Fibroblast of lung (primary cell): ENCODE measurements at regions not wholly inside any gene's neighbourhood (a gene's known extent, or its start where the extent isn't known, plus 50 kb on each side); places are given as distances from the start of the nearest gene placed in this dataset.
A peak's percentile ranks its signal among the peaks of the same experiment; 100 is the strongest.

Experiments used
- DNase-seq, 2 donors: peaks; one replicate each; pipeline versions ENCODE4 v3.0.0 to v3.0.0-alpha.2; 2010; ENCODE audit warnings: low read depth in 2 of 2
- H2AFZ ChIP-seq: 2 replicates; pipeline ENCODE4 v1.5.1; 2012; ENCODE audit warnings: low read length, control low read depth, inconsistent platforms
- H3K27ac ChIP-seq: 2 replicates; pipeline ENCODE4 v1.5.1; 2011; ENCODE audit warnings: low read length, control low read depth; ENCODE audit not compliant: insufficient read depth
- H3K27me3 ChIP-seq: 2 replicates; pipeline ENCODE4 v1.5.1; 2011; ENCODE audit warnings: mild to moderate bottlenecking, low read length; ENCODE audit not compliant: control insufficient read depth, insufficient read depth
- H3K36me3 ChIP-seq: 2 replicates; pipeline ENCODE4 v1.5.1; 2011; ENCODE audit warnings: low read length; ENCODE audit not compliant: control insufficient read depth, insufficient read depth
- H3K4me1 ChIP-seq: 2 replicates; pipeline ENCODE4 v1.5.1; 2011; ENCODE audit warnings: low read length; ENCODE audit not compliant: control insufficient read depth, insufficient read depth; ENCODE audit errors: extremely low read depth
- H3K4me2 ChIP-seq: 2 replicates; pipeline ENCODE4 v1.5.1; 2011; ENCODE audit warnings: low read length, control low read depth; ENCODE audit not compliant: insufficient read depth; ENCODE audit errors: extremely low read depth
- H3K4me3 ChIP-seq, 4 experiments: fragments of 200-600 bp in 1 of 4; sonication (generic) in 1 of 4; replicated peaks in 1 of 4; 2 replicates each; pipeline ENCODE4 v1.5.1; 2011 to 2016; ENCODE audit warnings: low read length in 4 of 4, low read depth in 3 of 4, mild to moderate bottlenecking in 3 of 4, control low read depth in 2 of 4, inconsistent platforms in 1 of 4, mixed read lengths in 1 of 4; ENCODE audit not compliant: insufficient read depth in 1 of 4; ENCODE audit errors: control extremely low read depth in 1 of 4
- H3K79me2 ChIP-seq: 2 replicates; pipeline ENCODE4 v1.5.1; 2012; ENCODE audit warnings: mild to moderate bottlenecking, low read length, inconsistent platforms; ENCODE audit not compliant: control insufficient read depth, insufficient read depth
- H3K9ac ChIP-seq: 2 replicates; pipeline ENCODE4 v1.5.1; 2011; ENCODE audit warnings: mild to moderate bottlenecking, low read length, control low read depth; ENCODE audit not compliant: insufficient read depth
- H3K9me3 ChIP-seq: 2 replicates; pipeline ENCODE4 v1.5.1; 2012; ENCODE audit warnings: low read depth, low read length; ENCODE audit not compliant: control insufficient read depth, insufficient read depth
- H4K20me1 ChIP-seq: 2 replicates; pipeline ENCODE4 v1.5.1; 2011; ENCODE audit warnings: low read length; ENCODE audit not compliant: control insufficient read depth, insufficient read depth; ENCODE audit errors: extremely low read depth
- CTCF ChIP-seq, 2 donors: IDR thresholded peaks in 1 of 2; conservative IDR thresholded peaks in 1 of 2; 1 replicate in 1 of 2; 2 replicates in 1 of 2; pipeline ENCODE4 v1.5.1; 2011 to 2012; ENCODE audit warnings: low read length in 2 of 2, control low read depth in 1 of 2, inconsistent platforms in 1 of 2, low read depth in 1 of 2, mild to moderate bottlenecking in 1 of 2
- EZH2 ChIP-seq: IDR thresholded peaks from 2 replicates; pipeline ENCODE4 v1.5.1; 2012; ENCODE audit warnings: low read length, control low read depth, mild to moderate bottlenecking; ENCODE audit errors: missing control alignments

- H3K9me3 ChIP-seq: no peaks in the 10 kb centered on the region
- H3K36me3 ChIP-seq: no peaks in the 10 kb centered on the region
- no peak overlapping the region for H3K9ac ChIP-seq
- H3K4me3 ChIP-seq: no peak overlapping the region
- no peak overlapping the region for H3K27ac ChIP-seq
- H3K4me2 ChIP-seq: no peak overlapping the region
- no peak overlapping the region for H2AFZ ChIP-seq
- no peaks in the 10 kb centered on the region for H3K4me1 ChIP-seq
- TF ChIP-seq EZH2: no peak
- TF ChIP-seq CTCF (conservative IDR thresholded peaks at IDR 0.05 in 1 of 2, IDR thresholded peaks at IDR 0.05 in 1 of 2; ENCODE audit: low read depth in 1 of 2, low read length in 2 of 2): no peak
- no peaks in the 10 kb centered on the region for H3K27me3 ChIP-seq
- peak in 1 of 2 donors; percentile 59 for DNase-seq
- H4K20me1 ChIP-seq: no peaks in the 10 kb centered on the region
- H3K79me2 ChIP-seq: no peaks in the 10 kb centered on the region
These were observed 114.1 kb upstream of the NPY2R start for GRCh38 chr4:155094201-155094820.

GRCh38 chr4:155099231-155099630 lies 109.2 kb upstream of the NPY2R start:
- Histone ChIP-seq H3K27me3 (no peaks in the 10 kb centered on the region), H4K20me1 (no peaks in the 10 kb centered on the region), H2AFZ (no peak overlapping the region), H3K36me3 (no peaks in the 10 kb centered on the region), H3K9ac (no peak overlapping the region), H3K79me2 (no peaks in the 10 kb centered on the region), H3K9me3 (no peaks in the 10 kb centered on the region), H3K4me3 (no peak overlapping the region), H3K4me1 (no peaks in the 10 kb centered on the region), H3K27ac (no peak overlapping the region), H3K4me2 (no peak overlapping the region)
- TF ChIP-seq EZH2 (no peak), CTCF (conservative IDR thresholded peaks at IDR 0.05 in 1 of 2, IDR thresholded peaks at IDR 0.05 in 1 of 2; ENCODE audit: low read depth in 1 of 2, low read length in 2 of 2) (no peak)
- no peak for DNase-seq

GRCh38 chr4:155106629-155107028 lies 101.8 kb upstream of the NPY2R start:
- TF ChIP-seq CTCF (conservative IDR thresholded peaks at IDR 0.05 in 1 of 2, IDR thresholded peaks at IDR 0.05 in 1 of 2; ENCODE audit: low read depth in 1 of 2, low read length in 2 of 2): no peak
- H3K27ac ChIP-seq: no peak overlapping the region
- no peaks in the 10 kb centered on the region for H3K36me3 ChIP-seq
- H2AFZ ChIP-seq: no peak overlapping the region
- H3K9me3 ChIP-seq: no peaks in the 10 kb centered on the region
- H3K4me2 ChIP-seq: no peak overlapping the region
- DNase-seq: no peak
- H3K4me3 ChIP-seq: no peak overlapping the region
- H4K20me1 ChIP-seq: no peaks in the 10 kb centered on the region
- H3K27me3 ChIP-seq: no peaks in the 10 kb centered on the region
- H3K4me1 ChIP-seq: no peaks in the 10 kb centered on the region
- no peak overlapping the region for H3K9ac ChIP-seq
- no peaks in the 10 kb centered on the region for H3K79me2 ChIP-seq
